ENCODE measurements at regions not wholly inside any gene's neighbourhood (a gene's known extent, or its start where the extent isn't known, plus 50 kb on each side); places are given as distances from the start of the nearest gene placed in this dataset.

DNA sequence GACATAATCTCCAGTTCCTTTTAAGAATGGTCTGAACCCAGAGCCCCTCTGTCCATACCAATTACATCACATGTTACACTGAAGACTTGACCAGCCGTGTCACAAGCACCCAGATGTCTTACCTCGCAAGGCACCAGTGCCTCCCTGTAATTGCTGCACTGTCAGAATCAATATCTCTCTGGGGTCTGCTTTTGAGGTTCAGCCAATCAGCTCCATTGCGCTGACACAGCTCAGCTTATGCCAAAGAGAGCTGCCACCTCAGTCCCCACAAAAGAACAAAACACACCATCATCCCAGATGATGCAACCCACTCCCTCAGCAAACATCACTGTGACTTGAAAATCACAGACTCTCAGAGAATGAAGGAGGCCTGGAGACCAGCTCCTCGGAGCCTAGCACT, 82.5 kb upstream of the SORBS2 start:
- DNase-seq = no peak

- no peak for DNase-seq
Observed at GRCh38 chr4:185895351-185895750, 83.4 kb upstream of the SORBS2 start.

DNA sequence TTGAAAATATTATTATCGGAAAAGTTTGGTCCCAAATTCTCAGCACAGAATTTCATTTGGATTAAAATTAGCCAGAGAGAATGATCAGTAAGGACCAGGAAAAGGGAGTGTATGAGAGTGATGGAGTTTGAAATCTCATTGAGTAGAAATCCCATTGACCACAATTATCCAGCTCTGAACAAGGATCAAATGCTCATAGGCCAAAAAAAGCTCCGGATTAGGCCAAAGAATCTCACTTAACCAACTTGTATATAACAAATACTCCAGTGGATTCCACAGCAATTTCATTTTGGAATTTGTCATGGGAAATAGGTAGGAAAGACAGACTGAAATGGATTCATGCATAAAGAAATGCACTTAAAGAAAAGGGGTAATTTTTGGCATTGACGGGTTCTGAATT, 83.9 kb upstream of the SORBS2 start:
- no peak for DNase-seq

DNA sequence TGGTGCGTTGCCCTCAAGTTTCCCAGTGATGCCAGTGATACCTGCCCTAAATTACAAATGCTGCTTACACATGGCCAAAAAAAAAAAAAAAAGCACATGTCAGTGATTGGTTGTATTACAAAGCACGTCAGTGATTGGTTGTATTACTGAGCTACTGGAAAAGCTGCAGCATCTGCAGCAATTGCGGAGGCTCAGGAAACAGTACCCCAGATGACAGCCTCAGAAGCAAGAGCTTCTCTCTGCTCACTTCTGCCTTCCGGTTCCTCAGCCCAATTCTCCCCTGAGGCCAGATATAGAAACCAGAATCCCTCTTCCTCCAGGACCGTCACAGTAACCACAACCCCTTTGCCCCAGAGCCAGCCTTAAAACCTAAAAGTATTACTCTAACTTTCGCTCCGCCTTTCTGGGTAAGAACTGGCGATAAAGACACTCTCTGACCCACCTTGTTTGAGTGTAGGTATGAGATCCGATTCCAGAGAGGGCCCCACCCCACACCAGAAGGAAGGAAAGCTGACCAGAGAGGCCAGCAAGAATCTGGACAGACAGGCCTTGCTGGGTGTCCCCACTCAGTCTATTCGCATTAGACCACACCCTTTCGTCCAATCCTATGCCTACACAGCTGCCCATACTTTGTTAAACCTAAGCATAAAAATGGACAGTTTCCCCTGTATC, 85.0 kb upstream of the SORBS2 start:
- no peak for DNase-seq

DNA sequence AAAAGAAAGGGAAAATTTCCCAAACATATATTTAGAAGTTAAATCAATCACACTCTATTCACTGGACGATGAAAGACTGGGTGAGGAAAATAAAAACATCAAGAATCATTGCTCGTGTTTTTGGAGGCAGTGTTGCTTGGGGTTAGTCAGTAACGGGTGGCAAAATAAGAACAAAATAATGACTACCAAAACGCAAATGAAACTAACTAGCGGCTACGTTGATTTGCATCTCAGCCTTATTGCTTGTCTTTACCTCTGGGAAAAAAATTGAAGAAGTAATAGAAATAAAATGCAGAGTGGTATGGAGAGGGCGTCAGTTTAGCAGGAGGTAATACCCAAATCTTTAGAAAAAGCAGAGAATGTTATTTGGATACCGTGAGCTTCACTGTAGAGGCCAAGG, 86.4 kb upstream of the SORBS2 start:
- no peak for DNase-seq

DNA sequence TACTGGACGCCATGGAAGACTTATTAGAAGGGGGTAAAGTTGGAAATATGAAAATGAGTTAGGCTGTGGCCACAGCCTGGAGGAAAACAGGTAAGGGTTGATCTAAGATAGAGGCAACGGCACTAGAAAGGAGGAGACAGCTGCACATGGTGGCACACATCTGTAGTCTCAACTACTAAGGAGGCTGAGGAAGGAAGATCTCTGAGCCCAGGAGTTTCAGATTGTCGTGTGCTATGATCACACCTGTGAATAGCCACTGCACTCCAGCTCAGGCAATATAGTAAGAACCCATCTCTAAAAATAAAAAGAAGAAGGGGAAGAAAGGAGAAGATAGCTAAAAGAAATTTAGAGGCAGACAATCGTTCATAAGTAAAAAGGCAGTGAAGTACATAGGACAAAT, 87.8 kb upstream of the SORBS2 start:
- DNase-seq = no peak

GRCh38 chr4:185902654-185903053, 90.7 kb upstream of the SORBS2 start:
- DNase-seq = no peak

DNA sequence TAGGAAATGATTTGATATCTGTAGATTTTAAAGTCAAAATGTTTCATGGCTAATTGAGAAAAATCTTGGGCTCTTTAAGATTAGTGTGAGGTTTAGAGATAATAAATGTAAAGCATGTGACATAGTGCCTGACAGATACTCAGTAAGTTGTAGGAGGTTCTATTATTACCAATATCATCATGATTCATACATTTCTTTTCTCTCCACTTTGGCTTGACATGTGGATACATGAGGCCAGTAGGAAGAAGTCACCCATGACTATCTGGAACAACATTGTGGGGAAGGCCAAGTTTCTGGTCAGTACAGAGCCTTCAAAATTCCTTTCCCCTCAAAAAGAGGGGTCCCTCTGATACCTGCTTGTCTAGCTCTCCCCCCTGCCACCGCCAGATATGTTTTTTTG, 91.2 kb upstream of the SORBS2 start:
- DNase-seq = no peak

DNA sequence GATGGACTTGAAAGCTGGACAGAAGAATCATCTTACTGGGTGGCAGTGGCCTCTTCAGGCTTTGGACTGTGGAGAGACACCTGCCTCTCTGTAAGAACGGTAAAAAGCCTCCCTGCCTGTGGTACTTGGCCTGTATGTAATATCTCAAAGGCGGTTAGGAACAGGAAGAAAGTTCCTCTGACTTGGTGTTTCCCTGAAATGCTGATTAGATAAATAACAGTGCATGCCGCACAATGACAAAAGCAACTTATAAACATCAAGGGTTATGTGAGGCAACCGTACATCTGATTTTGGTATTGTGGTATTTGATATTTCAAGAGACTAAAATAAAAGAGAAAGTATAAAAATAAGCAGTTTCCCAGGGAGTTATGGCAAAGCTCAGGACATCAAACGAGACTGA, 92.4 kb upstream of the SORBS2 start:
- no peak for DNase-seq

- DNase-seq = no peak
Observed at GRCh38 chr4:185909972-185910371, 98.0 kb upstream of the SORBS2 start.

GRCh38 chr4:185911556-185912064, 99.6 kb upstream of the SORBS2 start:
- no peak for DNase-seq

DNA sequence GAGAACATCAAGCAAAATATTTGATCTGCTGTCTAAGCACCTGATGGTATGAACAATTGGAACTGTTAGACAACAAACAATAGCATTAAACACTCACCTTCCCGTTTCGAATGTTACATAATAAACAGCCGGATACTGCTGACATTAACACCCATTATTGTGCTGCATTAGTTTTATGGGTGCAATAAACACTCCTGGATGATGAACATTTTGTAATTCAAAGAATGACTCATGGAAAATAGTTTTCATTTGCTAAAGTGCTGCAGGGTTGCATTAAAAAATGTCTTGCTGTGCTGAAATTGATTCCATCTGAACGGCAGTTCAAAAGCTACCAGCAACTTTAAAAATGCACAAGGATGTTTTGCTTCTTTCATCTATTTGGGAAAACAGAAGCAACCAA, 100.8 kb upstream of the SORBS2 start:
- peak; percentile 74 for DNase-seq

- no peak for DNase-seq
Observed at GRCh38 chr4:185914583-185915199, 102.7 kb upstream of the SORBS2 start.

DNA sequence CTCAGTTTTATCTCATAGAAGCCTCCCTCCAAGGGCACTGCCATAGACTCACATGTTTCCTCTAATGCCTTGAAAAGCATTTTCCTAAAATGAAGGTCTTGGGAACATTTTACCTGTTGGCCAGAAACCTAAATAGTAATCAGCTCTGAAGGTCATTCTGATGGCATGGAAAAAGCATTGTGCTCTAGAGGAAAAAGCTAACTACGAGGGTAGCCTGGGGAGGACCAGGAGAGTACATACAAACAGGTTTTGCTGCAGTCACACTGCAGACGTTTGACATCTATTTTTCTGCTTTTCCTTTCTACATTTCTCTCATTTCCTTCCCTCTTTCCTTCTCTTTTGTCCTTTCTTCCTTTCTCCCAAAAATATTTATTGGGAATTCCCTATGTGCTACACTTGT, 103.3 kb upstream of the SORBS2 start:
- no peak for DNase-seq

DNA sequence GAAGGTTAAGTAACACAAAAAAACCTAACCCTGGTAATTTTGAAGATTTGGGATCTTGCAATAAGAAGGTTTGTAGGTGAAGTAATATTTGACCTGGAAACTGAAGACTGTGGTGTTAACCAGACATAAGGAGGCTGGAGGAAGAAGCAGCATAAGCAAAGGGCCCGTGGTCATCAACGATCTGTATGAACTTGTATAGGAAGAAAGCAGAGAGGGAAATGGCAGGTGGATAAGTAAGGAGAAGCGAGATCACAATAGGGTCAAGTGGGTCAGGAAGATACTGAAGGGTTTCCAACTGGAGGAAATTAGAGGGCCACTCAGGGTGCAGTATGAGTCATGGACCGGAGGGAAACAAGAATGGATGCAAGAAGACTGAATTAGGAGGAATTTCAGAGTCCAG, 103.8 kb upstream of the SORBS2 start:
- DNase-seq = no peak

DNA sequence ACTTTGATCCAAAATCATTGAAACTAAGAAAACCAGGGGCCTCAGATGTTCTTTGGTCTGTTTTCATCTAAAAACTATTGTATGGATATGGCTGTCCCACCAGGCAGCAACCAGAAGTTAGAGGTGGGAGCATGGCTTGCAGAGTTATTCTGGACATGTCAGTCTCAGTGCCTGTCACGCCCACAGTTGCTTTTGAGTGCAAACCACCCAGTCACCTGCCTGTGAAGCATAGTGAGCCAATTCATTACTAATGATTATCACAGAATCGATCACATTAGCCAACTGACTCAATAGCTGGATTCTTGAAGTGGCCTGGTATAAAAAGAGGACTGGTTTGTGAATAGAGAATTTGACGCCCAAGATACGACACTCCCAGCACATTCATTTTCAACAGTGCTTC, 104.2 kb upstream of the SORBS2 start:
- DNase-seq = no peak

DNA sequence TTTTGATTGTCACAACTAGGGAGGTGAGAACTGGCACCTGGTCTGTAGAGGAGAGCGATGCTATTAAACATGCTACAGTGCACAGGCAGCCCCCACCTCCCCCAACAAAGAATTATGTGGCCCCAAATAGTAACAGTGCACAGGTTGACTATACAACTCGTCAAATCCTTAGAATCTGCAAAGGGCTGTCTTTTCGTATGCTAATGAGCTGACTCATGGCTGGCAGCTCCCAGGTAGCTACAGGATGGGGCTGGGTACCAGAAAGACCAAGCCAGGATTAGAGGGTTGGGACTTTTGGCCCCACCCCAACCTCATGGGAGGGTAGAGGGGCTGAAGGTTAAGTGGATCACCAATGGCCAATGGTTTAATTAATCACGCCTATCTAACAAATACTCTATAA, 104.7 kb upstream of the SORBS2 start:
- DNase-seq = no peak

DNA sequence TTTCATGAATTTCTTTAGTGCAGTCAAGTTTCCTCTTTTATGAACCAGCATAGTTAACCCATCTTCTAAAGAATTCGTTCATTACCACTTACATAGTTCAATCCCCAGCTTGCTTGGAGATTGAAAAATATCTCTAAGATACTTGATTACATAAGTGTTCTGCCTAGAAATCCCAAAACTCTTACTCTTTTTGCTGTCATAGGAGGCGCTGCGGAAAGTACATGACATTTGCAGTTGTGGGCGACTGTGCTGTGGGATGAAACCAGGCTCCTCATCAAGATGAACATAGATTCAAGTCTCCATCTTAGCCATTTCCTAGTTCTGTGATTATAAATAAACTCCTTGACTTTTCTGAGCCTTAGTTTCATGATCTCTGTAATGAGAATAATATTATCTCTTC, 107.1 kb upstream of the SORBS2 start:
- no peak for DNase-seq

- no peak for DNase-seq
Observed at GRCh38 chr4:185920171-185920570, 108.2 kb upstream of the SORBS2 start.

DNA sequence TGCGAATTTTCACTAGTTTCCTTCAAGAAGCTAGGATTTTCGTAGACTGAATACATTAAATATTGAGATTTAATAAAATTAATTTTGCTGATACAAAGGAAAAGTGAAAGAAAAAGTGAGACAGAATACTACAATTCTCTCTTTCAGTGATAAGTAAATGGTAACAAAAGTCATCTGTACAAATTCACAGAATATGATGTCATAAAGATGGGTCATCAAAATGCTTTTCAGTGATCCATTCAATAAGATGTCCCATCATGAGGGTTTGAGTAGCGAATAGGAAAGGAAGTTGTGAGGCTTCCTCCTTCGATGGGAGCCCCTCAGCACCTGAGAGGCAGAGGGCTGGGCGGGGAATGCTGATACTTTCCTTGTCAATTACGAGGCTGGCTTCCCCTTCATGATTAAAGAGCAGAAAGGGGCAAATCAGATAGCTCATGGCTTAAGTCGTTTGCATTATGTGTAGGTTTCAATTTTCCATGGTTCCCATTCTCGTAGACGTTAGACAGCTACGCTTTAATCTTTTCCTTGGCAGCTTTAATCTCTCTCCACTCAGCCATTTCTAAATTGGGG, 108.8 kb upstream of the SORBS2 start:
- no peak for DNase-seq

GRCh38 chr4:185921583-185922555, 109.9 kb upstream of the SORBS2 start:
- no peak for DNase-seq

DNA sequence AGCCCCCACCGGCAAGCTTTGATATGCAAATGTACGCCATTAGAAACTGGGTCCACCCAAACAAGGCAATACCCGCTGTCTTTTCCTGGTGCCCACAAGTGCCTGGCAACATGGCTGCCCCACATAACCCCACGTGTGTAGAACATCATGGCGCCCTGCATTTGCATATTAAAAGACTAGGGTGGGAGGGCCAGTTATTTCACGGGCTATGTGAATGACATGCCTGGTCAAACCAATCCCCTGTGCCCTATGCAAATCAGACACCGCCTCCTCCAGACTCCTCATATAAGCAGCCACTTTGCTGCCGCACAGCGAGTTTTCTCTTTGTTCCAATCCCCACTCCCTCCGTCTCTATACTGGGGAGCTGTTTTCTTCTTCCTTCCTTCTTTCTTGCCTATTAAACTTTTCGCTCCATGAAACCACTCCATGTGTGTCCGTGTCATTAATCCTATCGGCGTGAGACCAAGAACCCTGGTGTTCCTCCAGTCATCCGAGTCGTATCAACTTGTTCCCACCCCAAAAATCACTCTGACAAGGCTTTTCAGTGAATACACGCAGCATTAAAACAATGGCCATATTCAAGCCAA, 112.6 kb upstream of the SORBS2 start:
- no peak for DNase-seq

GRCh38 chr4:185925910-185926360, 113.9 kb upstream of the SORBS2 start:
- no peak for DNase-seq
